ENCODE measurements at regions not wholly inside any gene's neighbourhood (a gene's known extent, or its start where the extent isn't known, plus 50 kb on each side); places are given as distances from the start of the nearest gene placed in this dataset.
A peak's percentile ranks its signal among the peaks of the same experiment; 100 is the strongest.

DNA sequence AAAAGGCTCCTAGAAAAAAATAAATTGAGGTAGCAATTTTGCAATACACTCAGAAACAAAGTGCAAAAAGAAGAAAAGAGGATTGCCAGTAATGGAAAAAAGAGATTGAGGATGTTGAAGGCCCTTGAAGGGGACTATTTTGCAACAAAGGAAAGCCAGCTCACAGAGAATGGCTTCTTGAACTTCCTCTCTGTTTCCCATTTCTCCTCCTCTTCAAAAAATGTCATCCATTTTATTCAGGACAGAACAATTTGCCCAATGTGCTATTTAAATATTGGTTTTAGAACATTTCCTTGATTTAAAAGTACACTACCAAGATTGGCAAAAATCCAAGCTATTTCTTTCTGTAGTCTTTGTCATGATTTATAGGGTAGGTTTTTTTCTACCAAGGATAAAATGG lies 60.2 kb downstream of the GASK1B start:
- Mint-ChIP-seq H3K27me3 (ENCODE audit: insufficient read depth, unreplicated experiment) (no peaks in the 10 kb centered on the region), H3K36me3 (ENCODE audit: insufficient read depth, unreplicated experiment) (no peaks in the 10 kb centered on the region), H3K4me3 (ENCODE audit: unreplicated experiment) (peak overlapping the region; percentile 10), H3K4me1 (ENCODE audit: low read depth, unreplicated experiment) (peaks cover 10% of the 10 kb centered on the region), H3K9me3 (ENCODE audit: unreplicated experiment) (no peaks in the 10 kb centered on the region), H3K27ac (ENCODE audit: unreplicated experiment) (peak overlapping the region; percentile 87)
- ChIA-PET POLR2A (no interaction called here), CTCF (no interaction called here)
- Histone ChIP-seq H3K4me1 (peaks cover 21% of the 10 kb centered on the region; the same call in 1 of the 2 replicates), H3K36me3 (ENCODE audit: control insufficient read depth, insufficient read depth, low read length) (no peaks in the 10 kb centered on the region), H3K27me3 (replicated peaks; ENCODE audit: control insufficient read depth, insufficient read depth, low read length) (no peaks in the 10 kb centered on the region), H3K4me3 (ENCODE audit: low read depth, low read length) (no peak overlapping the region), H3K9me3 (no peaks in the 10 kb centered on the region)
- intact Hi-C loops (cut with micrococcal nuclease; ENCODE audit: unreplicated experiment) = no loop called here
- BruUV-seq (replicated peaks) = TSS peak; percentile 87
- no peak for DNase-seq
- TF ChIP-seq CTCF (IDR thresholded peaks at IDR 0.05; ENCODE audit: insufficient read depth in 1 of 2, low read depth in 1 of 2, low read length in 1 of 2, severe bottlenecking in 1 of 2, unreplicated experiment in 1 of 2) = no peak

GRCh38 chr4:158111241-158111640 lies 61.6 kb downstream of the GASK1B start:
- H3K27me3 ChIP-seq (replicated peaks; ENCODE audit: control insufficient read depth, insufficient read depth, low read length) = no peaks in the 10 kb centered on the region
- no peak for TF ChIP-seq CTCF (IDR thresholded peaks at IDR 0.05; ENCODE audit: insufficient read depth in 1 of 2, low read depth in 1 of 2, low read length in 1 of 2, severe bottlenecking in 1 of 2, unreplicated experiment in 1 of 2)
- H3K36me3 ChIP-seq (ENCODE audit: control insufficient read depth, insufficient read depth, low read length) = no peaks in the 10 kb centered on the region
- peaks cover 10% of the 10 kb centered on the region for H3K4me1 Mint-ChIP-seq (ENCODE audit: low read depth, unreplicated experiment)
- peaks cover 21% of the 10 kb centered on the region; the same call in 1 of the 2 replicates for H3K4me1 ChIP-seq
- no peaks in the 10 kb centered on the region for H3K27me3 Mint-ChIP-seq (ENCODE audit: insufficient read depth, unreplicated experiment)
- no peak overlapping the region for H3K4me3 Mint-ChIP-seq (ENCODE audit: unreplicated experiment)
- intact Hi-C loops (cut with micrococcal nuclease; ENCODE audit: unreplicated experiment) = no loop called here
- ChIA-PET POLR2A (no interaction called here), CTCF (no interaction called here)
- no peaks in the 10 kb centered on the region for H3K9me3 ChIP-seq
- H3K9me3 Mint-ChIP-seq (ENCODE audit: unreplicated experiment) = no peaks in the 10 kb centered on the region
- no peaks in the 10 kb centered on the region for H3K36me3 Mint-ChIP-seq (ENCODE audit: insufficient read depth, unreplicated experiment)
- no TSS peak for BruUV-seq (replicated peaks)
- peak overlapping the region; percentile 87 for H3K27ac Mint-ChIP-seq (ENCODE audit: unreplicated experiment)
- no peak overlapping the region for H3K4me3 ChIP-seq (ENCODE audit: low read depth, low read length)
- no peak for DNase-seq

DNA sequence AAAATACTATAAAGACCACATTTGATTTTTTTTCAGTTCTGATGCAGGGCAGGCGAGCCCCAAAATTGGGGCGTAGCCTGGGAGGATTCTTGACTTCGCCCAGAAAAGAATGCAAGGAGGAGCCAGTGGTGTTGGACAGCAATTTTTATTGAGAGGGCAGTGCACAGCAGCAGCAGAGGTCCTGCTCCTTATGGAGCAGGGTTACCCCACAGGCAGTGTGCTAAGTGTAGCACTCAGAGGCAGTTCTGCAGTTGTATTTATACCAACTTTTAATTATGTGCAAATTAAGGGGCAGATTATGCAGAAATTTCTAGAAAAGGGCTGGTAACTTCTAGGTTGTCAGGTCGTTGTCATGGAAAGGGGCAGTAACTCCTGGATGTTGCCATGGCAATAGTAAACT lies 69.9 kb downstream of the GASK1B start:
- DNase-seq = peak in 1 of 2 experiments; percentile 10
- H3K4me1 Mint-ChIP-seq (ENCODE audit: low read depth, unreplicated experiment) = peaks cover 12% of the 10 kb centered on the region
- H3K36me3 Mint-ChIP-seq (ENCODE audit: insufficient read depth, unreplicated experiment) = no peaks in the 10 kb centered on the region
- Histone ChIP-seq H3K36me3 (ENCODE audit: control insufficient read depth, insufficient read depth, low read length) (no peaks in the 10 kb centered on the region), H3K4me3 (ENCODE audit: low read depth, low read length) (no peak overlapping the region), H3K9me3 (no peaks in the 10 kb centered on the region), H3K4me1 (no peaks in the 10 kb centered on the region), H3K27me3 (replicated peaks; ENCODE audit: control insufficient read depth, insufficient read depth, low read length) (no peaks in the 10 kb centered on the region)
- no peak overlapping the region for H3K4me3 Mint-ChIP-seq (ENCODE audit: unreplicated experiment)
- TF ChIP-seq CTCF (IDR thresholded peaks at IDR 0.05; ENCODE audit: insufficient read depth in 1 of 2, low read depth in 1 of 2, low read length in 1 of 2, severe bottlenecking in 1 of 2, unreplicated experiment in 1 of 2) = no peak
- POLR2A ChIA-PET = no interaction called here
- intact Hi-C loops (cut with micrococcal nuclease; ENCODE audit: unreplicated experiment) = no loop called here
- no peak overlapping the region for H3K27ac Mint-ChIP-seq (ENCODE audit: unreplicated experiment)
- BruUV-seq (replicated peaks) = no TSS peak
- H3K9me3 Mint-ChIP-seq (ENCODE audit: unreplicated experiment) = no peaks in the 10 kb centered on the region
- CTCF ChIA-PET = no interaction called here
- H3K27me3 Mint-ChIP-seq (ENCODE audit: insufficient read depth, unreplicated experiment) = no peaks in the 10 kb centered on the region
